ENCODE measurements at regions not wholly inside any gene's neighbourhood (a gene's known extent, or its start where the extent isn't known, plus 50 kb on each side); places are given as distances from the start of the nearest gene placed in this dataset.

GRCh38 chr6:141701732-141702131 is 431.0 kb upstream of the GJE1 start:
- Mint-ChIP-seq H3K27ac (no peak overlapping the region), H3K4me1 (no peaks in the 10 kb centered on the region), H3K36me3 (ENCODE audit: low read depth) (no peaks in the 10 kb centered on the region), H3K27me3 (no peaks in the 10 kb centered on the region), H3K4me3 (no peak overlapping the region), H3K9me3 (ENCODE audit: low read depth) (no peaks in the 10 kb centered on the region)
- CTCF ChIA-PET: interaction anchor here (1.2 kb wide), 1 partner anchor 11 kb away, joined by 4 read pairs; no protein-coding TSS in a partner anchor
- POLR2A ChIA-PET: no interaction called here
- no peak for DNase-seq
- ATAC-seq: no peak
- intact Hi-C loops (cut with DNase I, micrococcal nuclease): no loop called here

GRCh38 chr6:141700819-141701218 is 431.9 kb upstream of the GJE1 start:
- Mint-ChIP-seq H3K27ac (no peak overlapping the region), H3K4me1 (no peaks in the 10 kb centered on the region), H3K4me3 (no peak overlapping the region), H3K36me3 (ENCODE audit: low read depth) (no peaks in the 10 kb centered on the region), H3K27me3 (no peaks in the 10 kb centered on the region), H3K9me3 (ENCODE audit: low read depth) (no peaks in the 10 kb centered on the region)
- intact Hi-C loops (cut with DNase I, micrococcal nuclease): no loop called here
- DNase-seq (no peak), ATAC-seq (no peak)
- ChIA-PET CTCF (interaction anchor here (0.7 to 1.2 kb wide), 2 partner anchors 11 to 17 kb away, joined by 3 to 4 read pairs; no protein-coding TSS in a partner anchor), POLR2A (no interaction called here)

- Mint-ChIP-seq H3K36me3 (ENCODE audit: low read depth) (no peaks in the 10 kb centered on the region), H3K9me3 (ENCODE audit: low read depth) (no peaks in the 10 kb centered on the region), H3K27me3 (no peaks in the 10 kb centered on the region), H3K27ac (no peak overlapping the region), H3K4me3 (no peak overlapping the region), H3K4me1 (no peaks in the 10 kb centered on the region)
- POLR2A ChIA-PET: no interaction called here
- CTCF ChIA-PET: no interaction called here
- ATAC-seq: no peak
- intact Hi-C loops (cut with DNase I, micrococcal nuclease): no loop called here
- no peak for DNase-seq
These were observed 443.8 kb upstream of the GJE1 start for GRCh38 chr6:141688916-141689315.

GRCh38 chr6:141685416-141685815 is 447.3 kb upstream of the GJE1 start:
- intact Hi-C loops (cut with DNase I, micrococcal nuclease): no loop called here
- Mint-ChIP-seq H3K9me3 (ENCODE audit: low read depth) (no peaks in the 10 kb centered on the region), H3K4me1 (no peaks in the 10 kb centered on the region), H3K27ac (no peak overlapping the region), H3K4me3 (no peak overlapping the region), H3K36me3 (ENCODE audit: low read depth) (no peaks in the 10 kb centered on the region), H3K27me3 (no peaks in the 10 kb centered on the region)
- ATAC-seq (no peak), DNase-seq (no peak)
- POLR2A ChIA-PET: no interaction called here
- CTCF ChIA-PET: interaction anchor here (1.2 kb wide), 2 partner anchors 9 to 304 kb away, joined by 3 read pairs; no protein-coding TSS in a partner anchor

GRCh38 chr6:141682391-141682790 is 450.3 kb upstream of the GJE1 start:
- no peaks in the 10 kb centered on the region for H3K9me3 Mint-ChIP-seq (ENCODE audit: low read depth)
- H3K27me3 Mint-ChIP-seq: no peaks in the 10 kb centered on the region
- DNase-seq (no peak), ATAC-seq (no peak)
- no peaks in the 10 kb centered on the region for H3K36me3 Mint-ChIP-seq (ENCODE audit: low read depth)
- intact Hi-C loops (cut with DNase I, micrococcal nuclease): no loop called here
- no peak overlapping the region for H3K27ac Mint-ChIP-seq
- no peaks in the 10 kb centered on the region for H3K4me1 Mint-ChIP-seq
- ChIA-PET CTCF (no interaction called here), POLR2A (no interaction called here)
- H3K4me3 Mint-ChIP-seq: no peak overlapping the region

GRCh38 chr6:141677598-141678211 is 455.0 kb upstream of the GJE1 start:
- Mint-ChIP-seq H3K27ac (no peak overlapping the region), H3K4me1 (no peaks in the 10 kb centered on the region), H3K36me3 (ENCODE audit: low read depth) (no peaks in the 10 kb centered on the region), H3K27me3 (no peaks in the 10 kb centered on the region), H3K4me3 (no peak overlapping the region), H3K9me3 (ENCODE audit: low read depth) (no peaks in the 10 kb centered on the region)
- ChIA-PET CTCF (interaction anchor here (0.6 to 0.7 kb wide), 2 partner anchors 435 to 498 kb away, joined by 4 read pairs; no protein-coding TSS in a partner anchor), POLR2A (no interaction called here)
- no peak for ATAC-seq
- DNase-seq: no peak
- intact Hi-C loops (cut with DNase I, micrococcal nuclease): loop anchor here (1.0 to 2.0 kb wide), 2 partner anchors 435 kb away; no protein-coding TSS in a partner anchor

GRCh38 chr6:141675957-141676356 is 456.8 kb upstream of the GJE1 start:
- CTCF ChIA-PET: interaction anchor here (0.7 to 1.3 kb wide), 4 partner anchors 9 to 764 kb away, joined by 3 to 4 read pairs (median 3); no protein-coding TSS in a partner anchor
- intact Hi-C loops (cut with DNase I, micrococcal nuclease): loop anchor here in 1 of 2 experiments (2.0 kb wide), 1 partner anchor 437 kb away; no protein-coding TSS in a partner anchor
- DNase-seq: no peak

GRCh38 chr6:141669141-141669540 is 463.6 kb upstream of the GJE1 start:
- H3K4me3 Mint-ChIP-seq: no peak overlapping the region
- POLR2A ChIA-PET: no interaction called here
- H3K27me3 Mint-ChIP-seq: peaks cover 8% of the 10 kb centered on the region
- no peaks in the 10 kb centered on the region for H3K4me1 Mint-ChIP-seq
- no peaks in the 10 kb centered on the region for H3K36me3 Mint-ChIP-seq (ENCODE audit: low read depth)
- intact Hi-C loops (cut with DNase I, micrococcal nuclease): no loop called here
- CTCF ChIA-PET: interaction anchor here (0.8 kb wide), 1 partner anchor 44 kb away, joined by 3 read pairs; no protein-coding TSS in a partner anchor
- ATAC-seq (no peak), DNase-seq (no peak)
- H3K27ac Mint-ChIP-seq: no peak overlapping the region
- H3K9me3 Mint-ChIP-seq (ENCODE audit: low read depth): no peaks in the 10 kb centered on the region

More at GRCh38 chr6:141675957-141676356, 456.8 kb upstream of the GJE1 start:
- peaks cover 5% of the 10 kb centered on the region for H3K27me3 Mint-ChIP-seq
- no peak overlapping the region for H3K4me3 Mint-ChIP-seq
- POLR2A ChIA-PET: no interaction called here
- ATAC-seq: no peak
- no peak overlapping the region for H3K27ac Mint-ChIP-seq
- no peaks in the 10 kb centered on the region for H3K9me3 Mint-ChIP-seq (ENCODE audit: low read depth)
- H3K4me1 Mint-ChIP-seq: no peaks in the 10 kb centered on the region
- H3K36me3 Mint-ChIP-seq (ENCODE audit: low read depth): no peaks in the 10 kb centered on the region

- CTCF ChIA-PET: no interaction called here
These were observed 465.0 kb upstream of the GJE1 start for GRCh38 chr6:141667580-141668309.

GRCh38 chr6:141666187-141666586 is 466.5 kb upstream of the GJE1 start:
- Mint-ChIP-seq H3K9me3 (ENCODE audit: low read depth) (no peaks in the 10 kb centered on the region), H3K27me3 (peaks cover 5% of the 10 kb centered on the region)
- CTCF ChIA-PET: interaction anchor here (0.5 kb wide), 1 partner anchor 92 kb away, joined by 3 read pairs; no protein-coding TSS in a partner anchor

More at GRCh38 chr6:141667580-141668309, 465.0 kb upstream of the GJE1 start:
- Mint-ChIP-seq H3K36me3 (ENCODE audit: low read depth) (no peaks in the 10 kb centered on the region), H3K4me1 (no peaks in the 10 kb centered on the region), H3K4me3 (no peak overlapping the region), H3K27me3 (peaks cover 8% of the 10 kb centered on the region), H3K27ac (no peak overlapping the region), H3K9me3 (ENCODE audit: low read depth) (no peaks in the 10 kb centered on the region)
- DNase-seq (no peak), ATAC-seq (no peak)
- intact Hi-C loops (cut with DNase I, micrococcal nuclease): no loop called here
- POLR2A ChIA-PET: no interaction called here

GRCh38 chr6:141664744-141665143 is 468.0 kb upstream of the GJE1 start:
- peaks cover 5% of the 10 kb centered on the region for H3K27me3 Mint-ChIP-seq
- ATAC-seq (no peak), DNase-seq (no peak)
- no peak overlapping the region for H3K4me3 Mint-ChIP-seq
- no peaks in the 10 kb centered on the region for H3K9me3 Mint-ChIP-seq (ENCODE audit: low read depth)
- H3K27ac Mint-ChIP-seq: no peak overlapping the region
- H3K36me3 Mint-ChIP-seq (ENCODE audit: low read depth): no peaks in the 10 kb centered on the region
- intact Hi-C loops (cut with DNase I, micrococcal nuclease): no loop called here
- no peaks in the 10 kb centered on the region for H3K4me1 Mint-ChIP-seq
- ChIA-PET POLR2A (no interaction called here), CTCF (no interaction called here)

More at GRCh38 chr6:141666187-141666586, 466.5 kb upstream of the GJE1 start:
- POLR2A ChIA-PET: no interaction called here
- Mint-ChIP-seq H3K4me1 (no peaks in the 10 kb centered on the region), H3K36me3 (ENCODE audit: low read depth) (no peaks in the 10 kb centered on the region), H3K27ac (no peak overlapping the region), H3K4me3 (no peak overlapping the region)
- ATAC-seq: no peak
- no peak for DNase-seq
- intact Hi-C loops (cut with DNase I, micrococcal nuclease): no loop called here

- no peaks in the 10 kb centered on the region for H3K9me3 Mint-ChIP-seq (ENCODE audit: low read depth)
- no peak for ATAC-seq
- no peaks in the 10 kb centered on the region for H3K36me3 Mint-ChIP-seq (ENCODE audit: low read depth)
- DNase-seq: no peak
- H3K4me3 Mint-ChIP-seq: no peak overlapping the region
- H3K4me1 Mint-ChIP-seq: no peaks in the 10 kb centered on the region
- H3K27ac Mint-ChIP-seq: no peak overlapping the region
- CTCF ChIA-PET: no interaction called here
- POLR2A ChIA-PET: no interaction called here
- peaks cover 3% of the 10 kb centered on the region for H3K27me3 Mint-ChIP-seq
- intact Hi-C loops (cut with DNase I, micrococcal nuclease): no loop called here
These were observed 473.1 kb upstream of the GJE1 start for GRCh38 chr6:141659582-141659981.
